Bronchial epithelial cell (primary cell): ENCODE measurements at regions not wholly inside any gene's neighbourhood (a gene's known extent, or its start where the extent isn't known, plus 50 kb on each side); places are given as distances from the start of the nearest gene placed in this dataset.

Experiments used
- DNase-seq: peaks from one replicate; pipeline ENCODE4 v3.0.0-alpha.2; 2010; ENCODE audit warnings: low read depth
- FAIRE-seq: peaks from 2 replicates; lab custom pipeline; 2011; peaks lifted over from hg19 to GRCh38; lab: Jason Lieb, UNC
- H3K27me3 ChIP-seq: 2 replicates; pipeline ENCODE4 v1.5.1; 2011; ENCODE audit warnings: low read length; ENCODE audit not compliant: control insufficient read depth, insufficient read depth
- H3K36me3 ChIP-seq: 2 replicates; pipeline ENCODE4 v1.5.1; 2011; ENCODE audit warnings: low read length; ENCODE audit not compliant: control insufficient read depth, insufficient read depth
- H3K4me3 ChIP-seq: 2 replicates; pipeline ENCODE4 v1.5.1; 2011; ENCODE audit warnings: mild to moderate bottlenecking, low read depth, low read length, control low read depth
- TF ChIP-seq, protein P1 (sequence below): IDR thresholded peaks from 2 replicates; pipeline ENCODE4 v1.5.1; 2011; ENCODE audit warnings: mild to moderate bottlenecking, moderate library complexity, low read length, control low read depth, inconsistent platforms; ENCODE audit not compliant: insufficient read depth, severe bottlenecking

GRCh38 chr10:111725050-111725449, 458.5 kb downstream of the GPAM start:
- TF ChIP-seq, protein P1, sequence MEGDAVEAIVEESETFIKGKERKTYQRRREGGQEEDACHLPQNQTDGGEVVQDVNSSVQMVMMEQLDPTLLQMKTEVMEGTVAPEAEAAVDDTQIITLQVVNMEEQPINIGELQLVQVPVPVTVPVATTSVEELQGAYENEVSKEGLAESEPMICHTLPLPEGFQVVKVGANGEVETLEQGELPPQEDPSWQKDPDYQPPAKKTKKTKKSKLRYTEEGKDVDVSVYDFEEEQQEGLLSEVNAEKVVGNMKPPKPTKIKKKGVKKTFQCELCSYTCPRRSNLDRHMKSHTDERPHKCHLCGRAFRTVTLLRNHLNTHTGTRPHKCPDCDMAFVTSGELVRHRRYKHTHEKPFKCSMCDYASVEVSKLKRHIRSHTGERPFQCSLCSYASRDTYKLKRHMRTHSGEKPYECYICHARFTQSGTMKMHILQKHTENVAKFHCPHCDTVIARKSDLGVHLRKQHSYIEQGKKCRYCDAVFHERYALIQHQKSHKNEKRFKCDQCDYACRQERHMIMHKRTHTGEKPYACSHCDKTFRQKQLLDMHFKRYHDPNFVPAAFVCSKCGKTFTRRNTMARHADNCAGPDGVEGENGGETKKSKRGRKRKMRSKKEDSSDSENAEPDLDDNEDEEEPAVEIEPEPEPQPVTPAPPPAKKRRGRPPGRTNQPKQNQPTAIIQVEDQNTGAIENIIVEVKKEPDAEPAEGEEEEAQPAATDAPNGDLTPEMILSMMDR, result no peak
- Histone ChIP-seq H3K27me3 (no peaks in the 10 kb centered on the region), H3K4me3 (no peak overlapping the region), H3K36me3 (no peaks in the 10 kb centered on the region)
- no peak for FAIRE-seq
- DNase-seq, result no peak

- FAIRE-seq (no peak), DNase-seq (no peak)
- no peaks in the 10 kb centered on the region for H3K36me3 ChIP-seq
- no peaks in the 10 kb centered on the region for H3K27me3 ChIP-seq
- TF ChIP-seq, protein P1, result no peak
- H3K4me3 ChIP-seq, result no peak overlapping the region
These were observed 451.3 kb downstream of the GPAM start for GRCh38 chr10:111732166-111732785.

DNA sequence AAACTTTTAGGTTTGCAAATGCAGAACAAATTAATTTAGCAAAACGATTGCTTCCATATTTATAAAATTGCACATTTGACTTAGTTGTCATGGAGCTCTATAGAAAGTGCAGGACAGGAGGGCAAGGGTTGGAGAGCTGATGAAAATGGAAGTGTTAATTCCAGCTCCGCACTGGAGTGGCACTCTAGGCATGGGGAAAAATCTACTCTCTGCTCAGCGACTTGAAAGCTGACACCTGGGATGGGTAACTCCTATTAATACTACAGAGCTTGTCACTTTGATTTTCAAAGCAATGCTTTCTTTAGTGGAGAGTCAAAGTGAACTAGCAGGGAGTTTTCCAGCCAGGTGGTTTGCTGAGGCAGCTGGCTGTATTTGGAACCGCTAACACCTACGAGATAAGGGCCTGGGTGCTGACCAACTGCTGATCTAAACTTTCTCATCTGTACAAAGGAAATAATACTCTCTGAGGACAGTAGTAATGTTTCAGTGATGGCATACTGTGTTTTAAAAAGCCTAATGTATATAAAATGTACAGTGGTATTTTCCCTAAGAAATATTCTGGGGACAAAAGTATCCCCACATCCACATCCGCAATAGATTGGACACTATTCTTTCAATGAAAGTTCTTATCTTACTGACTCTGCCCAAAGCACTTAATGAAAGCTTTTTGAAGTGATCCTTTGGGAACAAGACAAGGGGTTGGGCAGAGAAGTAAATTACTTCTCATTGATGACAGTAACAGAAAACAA, 444.3 kb downstream of the GPAM start:
- DNase-seq, result no peak

DNA sequence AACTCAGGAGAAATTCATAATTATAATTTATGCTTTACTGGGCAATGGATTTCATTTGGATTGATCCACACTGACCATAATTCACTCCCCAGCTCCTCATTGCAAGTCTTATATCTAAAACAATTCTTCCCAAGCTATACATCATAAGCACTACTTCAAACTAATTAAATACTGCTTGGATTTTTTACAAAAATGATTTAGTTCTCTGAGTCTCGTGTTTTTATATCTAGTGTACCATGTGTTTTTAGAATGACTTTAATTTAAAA, 443.8 kb downstream of the GPAM start:
- Histone ChIP-seq H3K36me3 (no peaks in the 10 kb centered on the region), H3K27me3 (no peaks in the 10 kb centered on the region), H3K4me3 (no peak overlapping the region)
- FAIRE-seq (no peak), DNase-seq (no peak)
- TF ChIP-seq, protein P1, result no peak

More for the DNA sequence above, 444.3 kb downstream of the GPAM start:
- no peak for FAIRE-seq
- Histone ChIP-seq H3K27me3 (no peaks in the 10 kb centered on the region), H3K36me3 (no peaks in the 10 kb centered on the region), H3K4me3 (no peak overlapping the region)
- TF ChIP-seq, protein P1, result no peak

DNA sequence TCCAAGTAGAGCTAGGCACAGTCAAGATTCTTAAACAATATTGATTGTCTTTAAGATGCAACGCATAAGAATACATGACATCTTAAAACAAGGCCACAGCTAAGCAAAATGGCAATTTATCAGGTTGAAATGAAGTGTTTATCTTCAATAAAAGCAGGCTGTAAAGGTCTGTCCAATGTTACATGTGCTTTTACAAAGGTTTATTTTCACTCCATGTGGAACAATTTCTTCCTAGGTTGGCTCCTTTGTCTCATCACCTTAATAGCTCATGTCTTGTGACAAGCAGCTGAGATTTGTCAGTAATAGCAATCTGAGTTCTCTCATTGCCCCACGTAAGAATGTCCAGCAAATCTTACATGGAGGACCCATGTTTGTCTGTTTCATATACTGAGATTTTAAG, 437.6 kb downstream of the GPAM start:
- FAIRE-seq (no peak), DNase-seq (no peak)
- H3K36me3 ChIP-seq, result no peaks in the 10 kb centered on the region
- no peak overlapping the region for H3K4me3 ChIP-seq
- TF ChIP-seq, protein P1, result no peak
- no peaks in the 10 kb centered on the region for H3K27me3 ChIP-seq
